HepG2 (cell line): ENCODE measurements at regions not wholly inside any gene's neighbourhood (a gene's known extent, or its start where the extent isn't known, plus 50 kb on each side); places are given as distances from the start of the nearest gene placed in this dataset.

ENCODE experiments used
- CREB1 ChIP-seq, 2 experiments: fragments of 450-650 bp in 1 of 2; IDR thresholded peaks; 2 replicates each; pipeline ENCODE4 v1.6.1; 2016 to 2017; ENCODE audit warnings: control low read depth in 1 of 2, mild to moderate bottlenecking in 1 of 2, missing compliant biosample characterization in 1 of 2, missing genetic modification characterization in 1 of 2
- POLR2A ChIP-seq, 2 experiments: IDR thresholded peaks; 2 replicates each; pipeline ENCODE4 v1.6.1; 2011; ENCODE audit warnings: low read depth in 2 of 2, low read length in 2 of 2, mild to moderate bottlenecking in 1 of 2, moderate library complexity in 1 of 2; ENCODE audit not compliant: insufficient read depth in 1 of 2
- TF ChIP-seq, protein P1 (sequence below): sonication (generic); formaldehyde crosslinking; IDR thresholded peaks from 2 replicates; pipeline ENCODE4 v1.5.0; 2020; ENCODE audit warnings: missing genetic modification reagents
- TF ChIP-seq, protein P2 (sequence below): sonication (generic); formaldehyde crosslinking; IDR thresholded peaks from 2 replicates; pipeline ENCODE4 v1.4.0; 2020; ENCODE audit warnings: mild to moderate bottlenecking, missing genetic modification reagents

DNA sequence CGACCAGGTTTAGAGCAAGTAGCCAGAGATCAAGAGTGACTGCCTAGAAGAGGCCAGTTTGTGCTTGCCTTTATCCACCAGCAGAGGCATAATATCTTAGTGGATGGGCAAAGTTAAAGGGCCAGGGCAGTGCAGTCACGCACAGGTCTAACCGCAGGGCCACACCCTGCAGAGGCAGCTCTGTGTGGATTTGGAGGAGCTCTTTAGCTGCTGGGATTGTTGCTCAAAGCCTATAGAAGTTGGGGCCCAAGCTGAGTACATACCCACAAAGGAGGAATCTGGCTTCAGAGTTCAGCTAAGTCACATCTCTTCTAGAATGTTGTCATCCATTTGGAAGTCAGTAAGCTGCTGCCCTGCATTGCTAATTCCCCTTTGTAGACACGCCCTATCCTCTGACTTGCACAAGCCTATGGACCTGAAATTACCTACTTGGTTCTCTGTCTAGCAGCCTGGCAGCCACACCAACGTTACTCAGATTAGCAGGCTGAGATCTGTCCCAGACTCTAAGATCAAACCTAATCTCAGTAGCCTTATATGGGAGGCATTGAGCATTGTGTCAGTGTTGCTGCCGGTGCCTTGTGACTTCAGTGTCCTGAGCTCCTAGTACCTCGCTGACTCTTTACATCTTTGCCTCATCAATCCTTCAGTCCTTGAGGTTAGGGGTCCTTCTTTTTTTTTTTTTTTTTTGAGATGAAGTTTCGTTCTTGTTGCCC, 102.9 kb upstream of the STARD13 start:
- no peak for TF ChIP-seq POLR2A (IDR thresholded peaks at IDR 0.05; ENCODE audit: insufficient read depth in 1 of 2, low read depth in 2 of 2, low read length in 2 of 2)
- TF ChIP-seq, protein P1, sequence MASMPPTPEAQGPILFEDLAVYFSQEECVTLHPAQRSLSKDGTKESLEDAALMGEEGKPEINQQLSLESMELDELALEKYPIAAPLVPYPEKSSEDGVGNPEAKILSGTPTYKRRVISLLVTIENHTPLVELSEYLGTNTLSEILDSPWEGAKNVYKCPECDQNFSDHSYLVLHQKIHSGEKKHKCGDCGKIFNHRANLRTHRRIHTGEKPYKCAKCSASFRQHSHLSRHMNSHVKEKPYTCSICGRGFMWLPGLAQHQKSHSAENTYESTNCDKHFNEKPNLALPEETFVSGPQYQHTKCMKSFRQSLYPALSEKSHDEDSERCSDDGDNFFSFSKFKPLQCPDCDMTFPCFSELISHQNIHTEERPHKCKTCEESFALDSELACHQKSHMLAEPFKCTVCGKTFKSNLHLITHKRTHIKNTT (CRISPR knock-in tag) = no peak
- no peak for TF ChIP-seq CREB1 (IDR thresholded peaks at IDR 0.05)
- no peak for TF ChIP-seq CREB1 (CRISPR knock-in tag; IDR thresholded peaks at IDR 0.05)
- TF ChIP-seq, protein P2, sequence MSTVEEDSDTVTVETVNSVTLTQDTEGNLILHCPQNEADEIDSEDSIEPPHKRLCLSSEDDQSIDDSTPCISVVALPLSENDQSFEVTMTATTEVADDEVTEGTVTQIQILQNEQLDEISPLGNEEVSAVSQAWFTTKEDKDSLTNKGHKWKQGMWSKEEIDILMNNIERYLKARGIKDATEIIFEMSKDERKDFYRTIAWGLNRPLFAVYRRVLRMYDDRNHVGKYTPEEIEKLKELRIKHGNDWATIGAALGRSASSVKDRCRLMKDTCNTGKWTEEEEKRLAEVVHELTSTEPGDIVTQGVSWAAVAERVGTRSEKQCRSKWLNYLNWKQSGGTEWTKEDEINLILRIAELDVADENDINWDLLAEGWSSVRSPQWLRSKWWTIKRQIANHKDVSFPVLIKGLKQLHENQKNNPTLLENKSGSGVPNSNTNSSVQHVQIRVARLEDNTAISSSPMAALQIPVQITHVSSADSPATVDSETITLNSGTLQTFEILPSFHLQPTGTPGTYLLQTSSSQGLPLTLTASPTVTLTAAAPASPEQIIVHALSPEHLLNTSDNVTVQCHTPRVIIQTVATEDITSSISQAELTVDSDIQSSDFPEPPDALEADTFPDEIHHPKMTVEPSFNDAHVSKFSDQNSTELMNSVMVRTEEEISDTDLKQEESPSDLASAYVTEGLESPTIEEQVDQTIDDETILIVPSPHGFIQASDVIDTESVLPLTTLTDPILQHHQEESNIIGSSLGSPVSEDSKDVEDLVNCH (CRISPR knock-in tag) = no peak
